ENCODE measurements at regions not wholly inside any gene's neighbourhood (a gene's known extent, or its start where the extent isn't known, plus 50 kb on each side); places are given as distances from the start of the nearest gene placed in this dataset.

GRCh38 chr14:24692382-24693352, 58.7 kb upstream of the GZMB start:
- DNase-seq = no peak

GRCh38 chr14:24690492-24690891, 56.5 kb upstream of the GZMB start:
- no peak for DNase-seq

GRCh38 chr14:24688030-24688658, 54.2 kb upstream of the GZMB start:
- DNase-seq = no peak

Data from fibroblast of upper back skin (primary cell).